HEK293 (cell line): ENCODE measurements at regions not wholly inside any gene's neighbourhood (a gene's known extent, or its start where the extent isn't known, plus 50 kb on each side); places are given as distances from the start of the nearest gene placed in this dataset.

Source experiments
- CTCF ChIA-PET: fragments of 350-600 bp; formaldehyde crosslinking; extraction: SDS; loops from one replicate; lab custom pipeline; 2021; ENCODE audit warnings: antibody characterized with exemption; lab: Yijun Ruan, JAX
- POLR2A ChIA-PET: fragments of 300-600 bp; formaldehyde crosslinking; extraction: SDS; loops from one replicate; lab custom pipeline; 2020; ENCODE audit warnings: antibody characterized with exemption, inconsistent platforms; lab: Yijun Ruan, JAX
- H3K27ac ChIP-seq: fragments of 200-500 bp; sonication (Bioruptor generic); 2 replicates; pipeline ENCODE4 v1.5.1; 2014; ENCODE audit warnings: low read depth, low read length, control low read depth, inconsistent platforms; ENCODE audit errors: extremely low read depth
- H3K36me3 ChIP-seq, 2 experiments: fragments of 200-500 bp in 1 of 2; sonication (Bioruptor generic) in 1 of 2; 1 replicate in 1 of 2; 2 replicates in 1 of 2; pipeline ENCODE4 v1.5.1; 2014 to 2017; ENCODE audit warnings: inconsistent platforms in 2 of 2, low read length in 2 of 2; ENCODE audit not compliant: control insufficient read depth in 2 of 2, insufficient read depth in 1 of 2
- H3K4me1 ChIP-seq: fragments of 200-500 bp; sonication (Bioruptor generic); 2 replicates; pipeline ENCODE4 v1.5.1; 2014; ENCODE audit warnings: mild to moderate bottlenecking, low read length, inconsistent platforms; ENCODE audit not compliant: control insufficient read depth, insufficient read depth
- H3K4me3 ChIP-seq: 2 replicates; pipeline ENCODE4 v1.5.1; 2011; ENCODE audit warnings: low read depth, mild to moderate bottlenecking, control low read depth, low read length, moderate library complexity
- H3K9me3 ChIP-seq: fragments of 200-500 bp; sonication (Bioruptor generic); 2 replicates; pipeline ENCODE4 v1.5.1; 2014; ENCODE audit warnings: low read depth, low read length, inconsistent platforms; ENCODE audit not compliant: control insufficient read depth, insufficient read depth
- GLI4 ChIP-seq: fragments of 450-650 bp; formaldehyde crosslinking; IDR thresholded peaks from 2 replicates; pipeline ENCODE4 v1.5.1; 2016; ENCODE audit warnings: missing biosample characterization, missing genetic modification characterization
- GLIS1 ChIP-seq: fragments of 450-650 bp; formaldehyde crosslinking; IDR thresholded peaks from 2 replicates; pipeline ENCODE4 v1.5.1; 2016; ENCODE audit warnings: missing biosample characterization, missing genetic modification characterization
- HOXD13 ChIP-seq: sonication (generic); formaldehyde crosslinking; IDR thresholded peaks from 2 replicates; pipeline ENCODE4 v1.8.0; 2022; ENCODE audit warnings: missing genetic modification reagents, borderline replicate concordance
- MYNN ChIP-seq: fragments of 450-650 bp; formaldehyde crosslinking; IDR thresholded peaks from 2 replicates; pipeline ENCODE4 v1.5.1; 2016; ENCODE audit warnings: missing biosample characterization, missing genetic modification characterization, borderline replicate concordance
- MZF1 ChIP-seq: fragments of 450-650 bp; formaldehyde crosslinking; IDR thresholded peaks from 2 replicates; pipeline ENCODE4 v1.5.1; 2017; ENCODE audit warnings: missing biosample characterization, missing genetic modification characterization, borderline replicate concordance
- PRDM6 ChIP-seq: fragments of 450-650 bp; formaldehyde crosslinking; IDR thresholded peaks from 2 replicates; pipeline ENCODE4 v1.5.1; 2017; ENCODE audit warnings: missing biosample characterization, missing genetic modification characterization
- REST ChIP-seq: fragments of 450-650 bp; formaldehyde crosslinking; IDR thresholded peaks from 2 replicates; pipeline ENCODE4 v1.5.1; 2016; ENCODE audit warnings: missing biosample characterization, missing genetic modification characterization
- SP7 ChIP-seq: fragments of 450-650 bp; formaldehyde crosslinking; IDR thresholded peaks from 2 replicates; pipeline ENCODE4 v1.5.1; 2016; ENCODE audit warnings: missing biosample characterization, missing genetic modification characterization
- TSHZ1 ChIP-seq: fragments of 450-650 bp; formaldehyde crosslinking; IDR thresholded peaks from 2 replicates; pipeline ENCODE4 v1.5.1; 2016; ENCODE audit warnings: missing biosample characterization, missing genetic modification characterization, borderline replicate concordance
- ZEB2 ChIP-seq: fragments of 450-650 bp; formaldehyde crosslinking; IDR thresholded peaks from 2 replicates; pipeline ENCODE4 v1.5.1; 2016; ENCODE audit warnings: missing biosample characterization, missing genetic modification characterization
- ZNF202 ChIP-seq: fragments of 450-650 bp; formaldehyde crosslinking; IDR thresholded peaks from 2 replicates; pipeline ENCODE4 v1.5.1; 2016; ENCODE audit warnings: missing biosample characterization, missing genetic modification characterization, borderline replicate concordance
- ZNF223 ChIP-seq: fragments of 450-650 bp; formaldehyde crosslinking; IDR thresholded peaks from 2 replicates; pipeline ENCODE4 v1.5.1; 2016; ENCODE audit warnings: missing biosample characterization, missing genetic modification characterization
- ZNF280D ChIP-seq: fragments of 450-650 bp; formaldehyde crosslinking; IDR thresholded peaks from 2 replicates; pipeline ENCODE4 v1.5.1; 2016; ENCODE audit warnings: missing biosample characterization, missing genetic modification characterization
- ZNF530 ChIP-seq: fragments of 450-650 bp; formaldehyde crosslinking; IDR thresholded peaks from 2 replicates; pipeline ENCODE4 v1.5.1; 2016; ENCODE audit warnings: low read depth, missing biosample characterization, missing genetic modification characterization
- ZNF558 ChIP-seq: fragments of 450-650 bp; formaldehyde crosslinking; IDR thresholded peaks from 2 replicates; pipeline ENCODE4 v1.5.1; 2016; ENCODE audit warnings: missing biosample characterization, missing genetic modification characterization
- ZNF645 ChIP-seq: fragments of 450-650 bp; formaldehyde crosslinking; IDR thresholded peaks from 2 replicates; pipeline ENCODE4; 2016; ENCODE audit warnings: missing biosample characterization, missing genetic modification characterization
- ZNF76 ChIP-seq: fragments of 450-650 bp; formaldehyde crosslinking; IDR thresholded peaks from 2 replicates; pipeline ENCODE4; 2016; ENCODE audit warnings: low read depth, missing biosample characterization, missing genetic modification characterization, borderline replicate concordance
- ZNF776 ChIP-seq: fragments of 450-650 bp; formaldehyde crosslinking; IDR thresholded peaks from 2 replicates; pipeline ENCODE4 v1.5.0; 2017; ENCODE audit warnings: missing biosample characterization, missing genetic modification characterization, borderline replicate concordance
- ZNF843 ChIP-seq: fragments of 450-650 bp; formaldehyde crosslinking; IDR thresholded peaks from 2 replicates; pipeline ENCODE4 v1.5.1; 2016; ENCODE audit warnings: missing biosample characterization, missing genetic modification characterization
- ZSCAN23 ChIP-seq: fragments of 450-650 bp; formaldehyde crosslinking; IDR thresholded peaks from 2 replicates; pipeline ENCODE4 v1.5.1; 2016; ENCODE audit warnings: missing biosample characterization, missing genetic modification characterization

GRCh38 chr6:61203966-61204496 lies 1082.0 kb downstream of the KHDRBS2 start (continued):
- no peak for TF ChIP-seq REST
- no peak for TF ChIP-seq ZNF223

GRCh38 chr6:61200444-61200843 lies 1085.6 kb downstream of the KHDRBS2 start:
- CTCF ChIA-PET: no interaction called here
- H3K9me3 ChIP-seq: no peaks in the 10 kb centered on the region
- no peak overlapping the region for H3K27ac ChIP-seq
- POLR2A ChIA-PET: no interaction called here
- H3K36me3 ChIP-seq: no peaks in the 10 kb centered on the region
- no peak overlapping the region for H3K4me3 ChIP-seq
- TF ChIP-seq TSHZ1 (tag by site-specific recombination) (no peak), ZNF776 (tag by site-specific recombination) (no peak), HOXD13 (CRISPR knock-in tag) (no peak), ZNF76 (tag by site-specific recombination) (no peak), ZNF843 (tag by site-specific recombination) (no peak), ZNF202 (tag by site-specific recombination) (no peak), MYNN (tag by site-specific recombination) (no peak), GLI4 (tag by site-specific recombination) (no peak), ZNF530 (tag by site-specific recombination) (no peak), ZNF280D (tag by site-specific recombination) (no peak), SP7 (tag by site-specific recombination) (no peak), ZNF558 (tag by site-specific recombination) (no peak), ZNF645 (tag by site-specific recombination) (no peak), ZEB2 (tag by site-specific recombination) (no peak), PRDM6 (no peak), GLIS1 (tag by site-specific recombination) (no peak), ZSCAN23 (tag by site-specific recombination) (no peak), MZF1 (tag by site-specific recombination) (no peak)
- no peaks in the 10 kb centered on the region for H3K4me1 ChIP-seq
